GM12874 (cell line): ENCODE measurements at regions not wholly inside any gene's neighbourhood (a gene's known extent, or its start where the extent isn't known, plus 50 kb on each side); places are given as distances from the start of the nearest gene placed in this dataset.

Source experiments
- CTCF ChIP-seq: IDR thresholded peaks from 2 replicates; pipeline ENCODE4 v1.5.1; 2011; ENCODE audit warnings: low read depth, mild to moderate bottlenecking, control low read depth, low read length, moderate library complexity; ENCODE audit not compliant: insufficient read depth

GRCh38 chr13:110965038-110965754 lies 50.3 kb upstream of the ANKRD10 start:
- TF ChIP-seq CTCF, result no peak
